DMS 273 (cell line): ENCODE measurements at regions not wholly inside any gene's neighbourhood (a gene's known extent, or its start where the extent isn't known, plus 50 kb on each side); places are given as distances from the start of the nearest gene placed in this dataset.

Experiments used
- DNase-seq: peaks from one replicate; lab custom pipeline; 2025; ENCODE audit not compliant: unreplicated experiment; lab: John Stamatoyannopoulos, UW

DNA sequence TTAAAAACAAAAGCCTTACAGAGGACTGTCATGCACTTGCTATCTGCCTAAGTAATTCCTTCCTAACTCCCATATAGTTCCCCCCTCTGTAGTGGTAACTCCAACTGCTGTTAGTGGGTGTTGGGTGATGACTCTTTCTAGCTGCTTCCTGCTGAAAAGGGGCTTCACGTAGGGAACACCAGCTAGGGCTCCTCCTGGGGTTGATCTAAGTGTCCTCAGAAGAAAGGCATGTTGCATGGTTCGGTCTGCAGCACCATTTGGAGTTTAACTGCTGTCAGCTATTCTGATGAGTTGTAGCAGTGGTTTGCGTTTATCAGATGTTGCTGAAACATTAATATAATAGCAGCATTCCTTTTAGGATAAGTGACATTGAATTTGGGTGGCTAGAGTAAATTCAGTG is 281.9 kb upstream of the TUSC1 start:
- DNase-seq, result no peak

DNA sequence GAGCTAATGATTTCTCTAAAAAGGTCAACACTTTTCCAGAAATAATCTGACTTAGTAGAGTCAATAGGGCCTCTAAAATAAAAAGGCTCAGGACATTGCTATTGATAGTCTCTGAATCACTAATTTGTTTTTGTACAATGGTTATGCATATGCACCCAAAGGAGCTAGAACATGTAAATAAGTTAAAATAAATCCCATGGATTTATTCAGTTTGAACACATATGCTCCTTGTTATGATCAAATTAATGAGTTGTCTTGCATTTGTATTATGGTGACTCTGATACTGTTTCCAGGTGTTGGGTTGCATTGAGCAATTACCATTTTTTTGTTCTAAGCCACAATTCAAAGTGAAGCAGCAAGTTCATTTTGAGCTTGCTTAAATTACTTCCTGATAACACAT is 276.0 kb upstream of the TUSC1 start:
- no peak for DNase-seq

DNA sequence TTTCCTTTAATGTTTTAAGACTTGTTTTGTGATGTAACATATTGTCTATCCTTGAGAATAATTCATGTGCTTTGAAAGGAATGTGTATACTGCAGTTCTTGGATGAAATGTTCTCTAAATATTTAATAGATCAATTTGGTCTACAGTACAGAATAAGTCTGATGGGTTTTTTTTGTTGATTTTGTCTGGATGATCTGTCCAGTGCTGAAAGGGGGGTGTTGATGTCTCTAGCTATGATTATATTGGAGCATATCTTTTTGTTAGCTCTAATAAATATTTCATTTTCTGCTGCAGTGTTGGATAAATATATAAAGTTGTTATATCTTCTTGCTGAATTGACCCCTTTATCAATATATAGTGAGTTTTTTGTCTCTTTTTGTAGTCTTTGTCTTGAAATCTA is 269.9 kb upstream of the TUSC1 start:
- DNase-seq, result no peak

DNA sequence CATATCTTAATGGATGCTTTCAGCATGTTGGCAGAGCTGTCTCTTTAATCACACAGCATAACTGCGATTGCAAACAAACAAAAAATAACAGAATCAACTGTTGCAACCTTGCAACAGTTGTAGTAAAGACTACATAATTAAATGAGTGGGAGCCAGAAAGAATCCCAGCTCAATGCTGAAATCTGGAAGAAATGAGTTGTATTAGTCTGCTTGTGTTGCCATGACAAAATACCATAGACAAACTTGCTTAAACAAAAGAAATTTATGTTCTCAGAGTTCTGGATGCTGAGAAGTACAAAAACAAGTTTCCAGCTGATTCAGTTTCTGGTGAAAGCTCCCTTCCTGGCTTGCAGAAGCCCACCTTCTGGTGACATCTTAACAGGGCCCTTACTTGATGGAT is 260.9 kb upstream of the TUSC1 start:
- DNase-seq, result no peak

DNA sequence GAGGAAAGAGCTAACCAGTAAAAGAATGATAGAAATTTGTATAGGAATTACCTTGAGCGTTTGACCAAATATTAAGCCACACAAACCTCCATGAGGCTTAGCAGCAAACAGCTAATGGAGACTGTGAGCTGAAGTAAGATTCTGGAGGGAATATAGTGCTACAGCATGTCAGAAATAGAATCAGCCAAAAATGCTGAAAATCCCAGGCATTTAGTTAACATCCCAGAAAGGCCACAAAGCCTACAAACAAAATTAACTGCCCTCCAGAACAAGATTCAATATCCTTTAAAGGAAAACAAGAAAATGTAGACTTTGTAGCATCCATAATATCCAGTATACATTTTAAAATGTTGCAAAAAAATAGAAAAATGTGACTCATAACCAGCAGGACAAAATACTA is 257.8 kb upstream of the TUSC1 start:
- DNase-seq, result no peak

DNA sequence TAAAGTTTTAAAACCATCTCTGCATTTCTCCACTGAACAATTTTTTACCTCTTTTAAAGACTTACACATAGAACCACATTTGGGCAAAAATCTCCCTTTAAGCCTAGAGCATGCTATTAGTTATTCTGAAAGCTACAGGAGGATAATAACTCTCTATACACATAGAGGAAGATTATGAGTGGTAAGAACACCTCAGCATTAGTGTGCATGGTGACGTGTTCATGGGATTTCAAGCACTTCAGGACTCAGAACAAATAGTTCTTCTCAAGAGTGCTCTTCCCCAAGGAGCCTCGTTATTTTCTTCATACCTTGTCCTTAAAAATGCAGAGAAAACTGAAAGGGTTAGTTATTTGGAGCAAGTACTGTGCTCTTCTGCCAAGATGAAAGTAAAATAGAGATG is 256.9 kb upstream of the TUSC1 start:
- DNase-seq, result no peak

DNA sequence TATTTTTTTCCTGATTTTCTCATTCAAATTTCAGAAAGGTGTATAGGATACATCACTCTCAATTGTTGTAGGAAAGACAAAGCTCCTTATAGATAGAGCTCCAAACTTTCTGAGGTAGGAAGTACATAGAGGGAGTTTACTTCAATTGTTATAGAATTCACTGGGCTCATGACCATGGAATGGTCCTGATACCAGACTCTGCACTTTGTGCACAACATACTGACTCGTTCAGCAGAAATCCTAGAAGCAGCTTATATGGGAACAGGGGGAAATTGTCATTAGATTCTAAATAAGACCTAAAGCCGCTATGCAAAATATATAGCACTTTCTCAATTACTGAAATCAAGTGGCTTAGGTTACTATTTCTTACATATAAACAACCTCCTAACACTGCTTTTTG is 240.5 kb upstream of the TUSC1 start:
- DNase-seq, result no peak

DNA sequence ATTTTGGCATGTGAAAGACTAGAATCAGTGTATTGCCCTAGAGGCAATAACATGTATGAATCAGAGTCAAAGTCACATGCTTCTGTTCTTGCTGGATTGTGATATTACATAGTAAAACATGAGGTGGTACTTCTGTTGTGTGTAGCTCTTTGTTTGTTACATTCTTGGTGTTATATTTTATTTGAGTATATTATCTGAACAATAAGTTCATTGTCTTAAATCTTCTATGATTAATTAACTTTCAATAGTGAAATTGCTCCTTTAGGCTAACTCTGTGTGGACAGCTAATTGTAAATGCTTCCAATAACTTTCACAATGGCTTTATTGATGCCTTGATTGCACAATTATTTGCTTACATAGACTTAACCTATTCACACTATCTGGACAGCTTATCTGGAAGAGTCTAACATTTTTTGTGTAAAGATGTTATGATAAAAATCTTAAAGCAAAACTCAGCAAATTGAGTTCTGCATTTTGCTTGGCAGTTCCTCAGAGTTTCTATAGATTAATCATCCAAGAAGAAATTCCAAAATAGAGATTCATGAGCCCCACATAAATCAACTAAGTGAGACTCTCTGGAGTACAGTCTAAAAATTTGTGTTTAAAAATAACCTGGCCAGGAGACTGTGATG is 239.6 kb upstream of the TUSC1 start:
- no peak for DNase-seq

DNA sequence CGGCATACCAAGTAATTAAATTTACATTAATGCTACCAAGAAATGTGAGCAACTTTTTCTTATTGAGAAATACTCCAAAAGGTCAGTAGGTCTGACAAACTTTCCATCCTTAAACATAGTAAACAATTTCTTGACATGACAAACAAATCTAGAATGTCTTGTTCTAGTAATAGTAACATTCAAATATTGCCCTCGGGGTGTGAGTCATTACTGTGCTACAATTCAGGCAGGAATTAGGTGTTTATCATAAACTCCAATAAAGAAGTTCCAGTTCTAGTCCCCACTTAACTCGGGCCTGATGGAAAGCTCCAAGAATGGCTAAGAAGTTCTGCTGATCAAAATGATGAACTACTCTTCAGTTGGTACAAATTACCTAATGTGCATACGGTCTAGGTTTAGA is 235.6 kb upstream of the TUSC1 start:
- no peak for DNase-seq

DNA sequence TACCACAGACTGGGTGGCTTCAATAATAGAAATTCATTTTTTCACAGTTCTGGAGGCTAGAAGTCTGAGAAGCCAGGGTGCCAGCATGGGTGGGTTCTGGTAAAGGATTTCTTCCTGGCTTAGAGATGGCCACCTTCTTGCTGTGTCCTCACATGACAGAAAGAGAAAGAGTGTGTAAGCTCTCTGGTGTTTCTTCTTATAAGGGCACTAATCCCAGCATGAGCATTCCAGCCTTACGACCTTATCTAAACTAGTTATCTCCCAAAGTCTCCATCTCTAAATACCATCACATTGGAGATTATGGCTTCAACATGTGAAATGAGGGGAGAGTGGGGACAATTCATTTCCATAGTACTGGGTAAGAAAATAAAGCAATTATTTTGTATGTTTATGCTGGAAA is 226.5 kb upstream of the TUSC1 start:
- DNase-seq, result no peak

DNA sequence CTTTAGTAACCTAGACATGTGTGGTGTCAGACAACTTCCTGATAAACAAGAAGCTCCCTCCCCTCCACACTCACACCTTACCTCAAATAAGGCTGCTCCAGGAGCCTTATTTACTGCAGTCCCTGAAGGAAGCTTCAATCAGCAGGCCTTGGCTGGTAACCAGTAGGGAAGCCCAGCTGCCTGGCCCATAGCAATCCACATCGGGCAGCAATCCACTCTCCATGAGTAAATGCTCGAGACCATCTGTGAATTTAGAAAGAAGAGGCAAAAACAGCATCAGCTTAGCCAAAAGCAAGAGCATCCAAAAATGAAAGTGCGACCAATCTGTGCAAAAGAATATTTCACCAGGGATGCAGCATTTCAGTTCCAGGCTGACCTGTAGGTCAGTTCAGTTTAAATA is 213.3 kb upstream of the TUSC1 start:
- DNase-seq, result no peak

DNA sequence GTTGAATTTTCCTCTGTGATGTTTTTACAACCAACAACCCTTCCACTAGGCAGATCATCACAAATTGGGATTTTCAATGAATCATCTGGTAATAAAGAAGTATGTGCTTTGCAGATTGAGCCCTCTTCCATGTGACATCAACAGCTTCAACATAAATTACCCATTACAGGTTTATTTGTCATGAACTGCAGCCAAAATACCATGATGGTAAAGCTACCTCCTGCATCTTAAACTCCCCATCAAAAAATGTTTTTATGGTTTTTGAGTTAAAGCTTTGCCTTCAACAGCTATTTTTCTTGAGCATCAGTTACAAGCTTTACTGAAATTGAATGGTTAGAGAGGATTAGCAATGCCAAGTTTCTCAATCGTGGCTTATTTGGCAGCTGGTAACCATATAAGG is 211.4 kb upstream of the TUSC1 start:
- DNase-seq, result no peak

DNA sequence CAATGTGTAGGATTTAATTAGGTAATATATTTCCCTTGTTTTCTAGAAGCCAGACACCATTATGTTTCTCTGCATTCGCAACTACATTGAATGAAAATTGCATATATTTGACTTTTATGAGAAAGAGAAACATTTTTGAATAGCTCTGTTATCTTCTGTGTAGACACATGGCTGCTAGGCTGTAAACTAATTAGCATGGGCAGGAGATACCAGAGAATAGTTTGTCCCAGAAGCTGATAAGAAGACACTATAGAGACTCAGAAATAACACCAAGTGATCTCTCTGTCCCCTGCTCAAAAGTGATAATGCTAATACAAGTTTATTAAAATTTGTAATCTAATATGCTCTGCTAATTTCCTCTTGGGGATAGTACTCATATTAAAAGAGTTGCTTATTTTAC is 198.0 kb upstream of the TUSC1 start:
- DNase-seq, result no peak

DNA sequence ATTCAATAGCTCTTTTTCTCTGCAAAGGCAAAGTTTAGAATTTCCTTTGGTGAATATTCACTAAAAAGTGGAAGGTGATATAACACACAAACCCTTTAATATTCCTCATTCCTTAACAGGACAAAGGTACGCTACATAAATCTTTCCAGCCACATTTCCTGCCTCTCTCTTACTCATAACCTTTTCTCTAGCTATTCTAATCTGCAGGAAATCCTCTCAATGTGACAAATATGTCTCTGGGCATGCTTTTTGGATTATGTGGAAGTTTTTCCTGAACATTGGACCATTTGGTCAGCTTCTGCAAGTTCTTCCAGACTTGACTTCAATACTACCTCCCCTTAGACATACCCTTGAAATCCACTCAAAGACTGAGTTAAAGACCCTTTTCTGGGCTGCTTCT is 186.3 kb upstream of the TUSC1 start:
- no peak for DNase-seq

DNA sequence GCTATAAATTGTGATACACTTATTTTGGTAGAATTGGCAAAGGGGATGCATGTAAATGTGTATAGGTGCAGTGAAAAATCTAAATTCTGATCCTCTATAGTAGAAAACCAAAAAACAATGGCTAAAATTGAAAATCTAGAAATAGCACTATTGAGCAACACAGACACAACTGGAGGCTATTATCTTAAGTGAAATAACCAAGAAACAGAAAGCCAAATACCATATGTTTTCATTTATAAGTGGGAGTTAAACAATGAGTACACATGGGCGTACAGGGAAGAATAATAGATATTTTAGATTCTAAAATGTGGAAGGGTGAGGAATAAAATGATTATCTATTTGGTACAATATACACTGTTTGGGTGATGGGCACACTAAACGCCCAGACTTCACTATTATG is 183.2 kb upstream of the TUSC1 start:
- no peak for DNase-seq

DNA sequence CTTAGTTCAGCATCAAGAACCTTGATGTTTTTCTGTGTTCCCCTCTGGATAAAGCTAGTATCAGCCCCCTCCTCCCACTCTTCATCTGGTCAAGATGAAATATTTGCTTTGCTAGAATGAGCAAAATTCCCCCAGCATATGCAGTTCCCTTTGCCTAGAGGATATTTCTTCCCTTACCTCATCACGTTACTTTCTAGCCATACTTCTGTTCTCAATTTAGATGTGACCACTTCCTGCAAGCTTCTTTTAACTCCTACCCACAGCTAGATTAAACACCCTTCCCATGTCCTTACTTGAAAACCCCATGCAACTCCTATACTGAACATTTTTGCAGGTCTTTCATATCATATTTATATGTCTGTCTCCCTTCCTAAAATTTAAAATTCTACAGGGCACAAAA is 178.9 kb upstream of the TUSC1 start:
- DNase-seq, result no peak

DNA sequence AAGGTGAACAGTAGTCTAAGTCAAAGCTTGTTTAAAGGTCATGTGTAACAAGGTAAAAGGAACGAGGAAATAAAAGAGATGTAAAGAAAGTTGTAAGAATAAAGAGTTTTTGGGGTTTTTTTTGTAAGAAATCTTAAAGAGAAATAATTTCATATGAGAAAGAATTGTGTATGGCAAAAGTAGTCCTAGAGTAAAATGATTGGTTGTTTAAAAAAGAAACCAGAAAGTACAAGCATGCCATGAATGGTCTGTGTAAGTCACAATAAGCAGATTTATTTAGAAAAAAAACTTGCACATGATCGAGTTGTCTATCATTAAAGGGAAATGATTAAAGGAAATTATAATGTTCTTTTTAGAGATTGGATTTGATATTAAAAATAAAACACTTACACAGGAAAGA is 172.6 kb upstream of the TUSC1 start:
- no peak for DNase-seq

DNA sequence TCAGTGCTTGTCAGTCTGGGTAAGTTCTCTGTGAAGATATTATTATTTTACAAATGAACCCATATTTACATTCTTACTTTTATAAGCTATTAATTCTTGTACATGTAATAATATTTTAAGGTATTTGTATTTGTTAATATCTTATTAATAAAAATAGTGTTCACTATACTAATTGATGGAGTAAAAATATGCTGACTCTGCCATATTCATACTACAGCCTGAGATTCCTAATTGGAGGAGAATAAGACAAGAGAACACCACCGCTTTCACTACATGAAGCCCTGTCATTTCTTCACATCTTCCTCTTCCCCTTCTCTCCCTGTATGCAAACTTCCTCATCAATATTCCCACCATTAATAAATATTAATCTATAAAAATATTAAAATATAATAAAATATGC is 167.6 kb upstream of the TUSC1 start:
- no peak for DNase-seq

DNA sequence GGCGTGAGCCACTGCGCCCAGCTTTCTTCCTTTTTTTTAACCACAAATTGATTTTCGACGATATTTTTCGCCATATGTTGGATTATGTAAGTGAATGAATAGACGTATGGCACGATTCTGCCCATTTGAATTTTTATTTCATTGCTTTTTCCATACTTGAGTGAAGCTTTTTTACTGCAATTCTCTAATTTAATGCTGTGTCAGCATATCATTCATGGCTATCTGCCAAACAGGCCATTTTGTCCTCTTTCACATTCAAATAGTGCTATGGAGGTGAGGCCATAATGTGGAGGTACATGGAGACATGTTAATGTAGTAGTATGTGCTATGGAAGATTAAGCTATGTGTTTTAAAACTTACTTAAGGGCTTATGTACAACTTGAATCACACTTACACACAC is 152.1 kb upstream of the TUSC1 start:
- DNase-seq, result no peak

DNA sequence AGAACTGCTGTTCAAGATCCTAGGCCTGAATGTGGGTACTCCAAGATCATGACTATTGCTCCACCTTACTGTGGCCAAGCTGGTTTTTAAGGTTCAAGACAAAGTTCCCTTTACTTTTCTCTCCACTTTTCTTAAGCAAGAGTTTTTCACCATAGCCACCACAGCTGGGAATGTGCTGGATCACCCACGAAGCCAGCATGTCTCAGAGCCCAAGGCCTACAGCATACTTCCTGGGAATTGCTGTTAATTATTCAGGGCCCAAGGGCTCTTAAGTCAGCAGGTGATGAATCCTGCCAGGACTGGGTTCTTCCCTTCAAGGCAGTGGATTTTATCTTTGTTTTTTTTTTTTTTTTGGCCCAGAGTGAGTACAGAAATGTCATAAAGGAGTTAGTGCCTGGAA is 149.4 kb upstream of the TUSC1 start:
- DNase-seq, result no peak

DNA sequence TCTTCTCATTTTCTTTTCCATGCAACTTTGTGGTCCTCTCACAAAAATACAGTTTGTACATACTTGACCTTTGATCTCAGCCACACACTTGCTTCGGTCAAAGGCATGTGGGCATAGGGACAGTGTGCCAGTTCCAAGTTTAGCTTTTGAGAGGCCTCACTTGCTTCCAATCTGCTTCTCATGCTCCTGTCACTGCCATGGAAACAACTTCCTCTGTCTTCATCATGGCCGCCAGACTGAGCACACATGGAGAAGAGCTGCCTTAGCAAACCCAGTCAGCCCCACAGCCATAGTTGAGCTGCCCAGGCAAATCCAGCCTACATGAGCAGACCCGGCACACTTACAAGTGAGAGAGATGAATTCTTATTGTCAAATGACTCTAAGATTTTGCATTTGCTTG is 138.2 kb upstream of the TUSC1 start:
- DNase-seq, result no peak

DNA sequence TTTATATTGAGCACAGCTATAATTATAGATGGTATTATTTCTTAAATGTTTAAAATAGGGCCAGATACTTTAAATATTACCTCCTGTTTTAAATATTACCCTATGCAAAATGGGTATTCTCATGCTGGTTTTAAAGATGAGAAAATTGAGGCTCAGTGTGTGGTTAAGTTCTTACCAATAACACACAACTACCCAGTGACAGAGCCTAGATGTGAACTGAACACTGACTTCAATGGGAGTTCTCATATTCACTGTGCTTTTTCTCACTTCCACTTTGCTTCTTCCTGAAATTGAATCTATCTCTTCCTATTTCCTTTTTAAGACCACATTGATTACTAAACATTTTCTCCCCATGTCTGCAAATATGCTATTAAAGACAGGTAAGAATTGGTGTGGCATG is 135.8 kb upstream of the TUSC1 start:
- DNase-seq, result no peak

DNA sequence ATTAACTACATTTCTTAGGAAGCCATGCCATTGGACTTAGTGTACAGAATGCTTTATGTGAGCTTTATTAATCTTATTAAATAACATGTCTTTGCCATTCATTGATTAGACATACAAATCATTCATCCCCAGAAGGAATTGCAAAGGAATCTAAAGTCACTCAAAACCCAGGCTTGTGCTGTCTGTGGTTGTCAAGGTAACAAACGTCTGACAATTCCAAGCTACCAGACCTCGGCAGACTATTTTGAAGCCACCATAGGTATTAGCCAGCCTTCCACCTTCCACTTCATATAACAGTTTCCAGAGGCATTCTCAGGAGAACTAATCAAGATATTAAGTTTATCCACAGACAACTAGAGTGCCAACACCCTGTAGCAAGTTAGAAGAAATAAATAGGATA is 135.2 kb upstream of the TUSC1 start:
- no peak for DNase-seq

DNA sequence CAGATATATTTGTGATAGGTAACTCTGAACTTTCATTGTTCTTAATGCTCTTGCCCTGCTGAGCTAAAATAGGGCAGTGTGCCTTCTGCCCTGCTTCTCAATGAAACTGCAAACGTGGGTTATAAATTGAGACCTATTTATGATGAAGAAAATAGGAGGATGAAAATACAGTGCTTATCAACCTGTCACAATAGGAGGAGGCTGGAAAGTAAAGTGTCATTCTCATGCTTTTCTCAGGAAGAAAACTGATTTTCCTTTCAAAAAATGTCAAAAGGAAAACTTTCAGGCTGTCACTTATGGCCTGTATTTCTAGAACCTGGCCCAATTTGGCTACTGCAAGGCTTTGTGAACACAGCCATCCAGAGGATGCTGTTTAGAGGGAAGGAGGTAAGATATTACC is 130.3 kb upstream of the TUSC1 start:
- DNase-seq, result no peak
